IMR-90 (cell line): ENCODE measurements at regions not wholly inside any gene's neighbourhood (a gene's known extent, or its start where the extent isn't known, plus 50 kb on each side); places are given as distances from the start of the nearest gene placed in this dataset.
A peak's percentile ranks its signal among the peaks of the same experiment; 100 is the strongest.

Source experiments
- ATAC-seq: fragments of 200-7000 bp; cut with Tn5 transposase; 2 replicates; pipeline ENCODE4 v1.9.1; 2020; ENCODE audit warnings: low read depth, mild to moderate bottlenecking, moderate library complexity
- BruUV-seq: library from RNA; stranded (reverse); fragments of 400-500 nt; replicated peaks from 2 replicates; lab custom pipeline; 2021; lab: Mats Ljungman, UMichigan
- CTCF ChIA-PET: fragments of 300-600 bp; formaldehyde crosslinking; extraction: SDS; loops from one replicate; lab custom pipeline; 2021; ENCODE audit warnings: antibody characterized with exemption; lab: Yijun Ruan, JAX
- POLR2A ChIA-PET: fragments of 300-600 bp; sonication (Branson Sonifier 250); formaldehyde crosslinking; loops from one replicate; lab custom pipeline; 2022; ENCODE audit warnings: antibody characterized with exemption; ENCODE audit not compliant: unreplicated experiment; lab: Charles Lee
- DNase-seq: peaks from one replicate; pipeline ENCODE4 v3.0.0; 2013
- H2AFZ ChIP-seq: replicated peaks from 2 replicates; pipeline ENCODE3; 2013; ENCODE audit warnings: low read length, mild to moderate bottlenecking; ENCODE audit not compliant: poor library complexity
- H2AK5ac ChIP-seq: 2 replicates; pipeline ENCODE4 v1.6.1; 2013; ENCODE audit warnings: low read depth, low read length, inconsistent platforms
- H2AK9ac ChIP-seq: replicated peaks from 2 replicates; pipeline ENCODE3; 2013; ENCODE audit warnings: mild to moderate bottlenecking, low read depth, low read length, moderate library complexity; ENCODE audit not compliant: poor library complexity
- H2BK120ac ChIP-seq: 2 replicates; pipeline ENCODE4 v1.6.1; 2013; ENCODE audit warnings: low read depth, low read length, inconsistent platforms
- H2BK15ac ChIP-seq: 3 replicates; pipeline ENCODE4 v1.6.1; 2013; ENCODE audit warnings: low read depth, low read length, inconsistent platforms
- H2BK20ac ChIP-seq: 2 replicates; pipeline ENCODE4 v1.6.1; 2013; ENCODE audit warnings: low read depth, mild to moderate bottlenecking, inconsistent platforms, low read length, moderate library complexity
- H2BK5ac ChIP-seq: 2 replicates; pipeline ENCODE4 v1.6.1; 2013; ENCODE audit warnings: mild to moderate bottlenecking, low read depth, low read length, inconsistent platforms; ENCODE audit not compliant: poor library complexity, severe bottlenecking
- H3K14ac ChIP-seq: replicated peaks from 2 replicates; pipeline ENCODE4 v1.6.1; 2013; ENCODE audit warnings: low read depth, low read length, inconsistent platforms
- H3K18ac ChIP-seq: 2 replicates; pipeline ENCODE4 v1.6.1; 2013; ENCODE audit warnings: low read depth, low read length, control low read depth
- H3K23ac ChIP-seq: 2 replicates; pipeline ENCODE4 v1.6.1; 2013; ENCODE audit warnings: low read depth, low read length, inconsistent platforms
- H3K27ac ChIP-seq: 2 replicates; pipeline ENCODE4 v1.5.1; 2013; ENCODE audit warnings: mild to moderate bottlenecking, control low read depth, low read length; ENCODE audit not compliant: insufficient read depth
- H3K27me3 ChIP-seq: 2 replicates; pipeline ENCODE4 v1.6.1; 2013; ENCODE audit warnings: low read length; ENCODE audit not compliant: control insufficient read depth, insufficient read depth
- H3K36me3 ChIP-seq: 2 replicates; pipeline ENCODE4 v1.6.1; 2013; ENCODE audit warnings: low read length, mixed read lengths; ENCODE audit not compliant: control insufficient read depth, insufficient read depth
- H3K4ac ChIP-seq: 2 replicates; pipeline ENCODE4 v1.6.1; 2013; ENCODE audit warnings: low read depth, low read length, inconsistent platforms
- H3K4me1 ChIP-seq: 2 replicates; pipeline ENCODE4 v1.6.1; 2013; ENCODE audit warnings: low read length, mixed read lengths; ENCODE audit not compliant: control insufficient read depth, insufficient read depth
- H3K4me2 ChIP-seq: 2 replicates; pipeline ENCODE4 v1.6.1; 2013; ENCODE audit warnings: low read depth, mild to moderate bottlenecking, control low read depth, low read length, moderate library complexity
- H3K4me3 ChIP-seq: 2 replicates; pipeline ENCODE4 v1.5.1; 2013; ENCODE audit warnings: low read depth, mild to moderate bottlenecking, control low read depth, low read length, moderate library complexity; ENCODE audit not compliant: insufficient read depth
- H3K56ac ChIP-seq: 2 replicates; pipeline ENCODE4 v1.6.1; 2013; ENCODE audit warnings: low read length, inconsistent platforms; ENCODE audit not compliant: insufficient read depth; ENCODE audit errors: extremely low read depth
- H3K79me1 ChIP-seq, 2 experiments: 2 replicates each; pipeline ENCODE4 v1.6.1; 2013; ENCODE audit warnings: low read length in 2 of 2, inconsistent platforms in 1 of 2, low read depth in 1 of 2
- H3K9ac ChIP-seq: 2 replicates; pipeline ENCODE4 v1.6.1; 2013; ENCODE audit warnings: low read depth, low read length, control low read depth
- H3K9me1 ChIP-seq: 2 replicates; pipeline ENCODE4 v1.6.1; 2013; ENCODE audit warnings: low read length, inconsistent platforms; ENCODE audit not compliant: insufficient read depth
- H3K9me3 ChIP-seq: 2 replicates; pipeline ENCODE4 v1.6.1; 2013; ENCODE audit warnings: low read length; ENCODE audit not compliant: control insufficient read depth, insufficient read depth
- H4K20me1 ChIP-seq: 2 replicates; pipeline ENCODE4 v1.6.1; 2013; ENCODE audit warnings: low read length, inconsistent platforms; ENCODE audit not compliant: insufficient read depth
- H4K5ac ChIP-seq: 2 replicates; pipeline ENCODE4 v1.6.1; 2013; ENCODE audit warnings: mild to moderate bottlenecking, low read depth, low read length, control low read depth
- H4K8ac ChIP-seq, 2 experiments: 2 replicates each; pipeline ENCODE4 v1.6.1; 2013; ENCODE audit warnings: low read depth in 2 of 2, low read length in 2 of 2, control low read depth in 1 of 2, inconsistent platforms in 1 of 2
- H4K91ac ChIP-seq: 2 replicates; pipeline ENCODE4 v1.6.1; 2013; ENCODE audit warnings: low read depth, low read length, inconsistent platforms; ENCODE audit not compliant: insufficient read depth
- BHLHE40 ChIP-seq: fragments of 150-350 bp; IDR thresholded peaks from 2 replicates; pipeline ENCODE4 v1.6.1; 2016; ENCODE audit warnings: mild to moderate bottlenecking, low read depth, low read length
- CEBPB ChIP-seq: IDR thresholded peaks from 2 replicates; pipeline ENCODE4 v1.6.1; 2012; ENCODE audit warnings: low read depth, low read length, improper control_type of control experiment
- CHD1 ChIP-seq: IDR thresholded peaks from 2 replicates; pipeline ENCODE4 v1.6.1; 2012; ENCODE audit warnings: low read depth, low read length, improper control_type of control experiment
- MAZ ChIP-seq: IDR thresholded peaks from 2 replicates; pipeline ENCODE4 v1.6.1; 2012; ENCODE audit warnings: low read depth, mild to moderate bottlenecking, low read length, improper control_type of control experiment, moderate library complexity, borderline replicate concordance
- MXI1 ChIP-seq: IDR thresholded peaks from 2 replicates; pipeline ENCODE4 v1.6.1; 2012; ENCODE audit warnings: low read depth, mild to moderate bottlenecking, low read length, moderate library complexity, borderline replicate concordance
- NFE2L2 ChIP-seq: fragments of 150-350 bp; IDR thresholded peaks from 2 replicates; pipeline ENCODE4 v1.6.1; 2016; ENCODE audit warnings: low read depth, mild to moderate bottlenecking, low read length
- RAD21 ChIP-seq: IDR thresholded peaks from 2 replicates; pipeline ENCODE4 v1.6.1; 2012; ENCODE audit warnings: low read length, improper control_type of control experiment
- RCOR1 ChIP-seq: IDR thresholded peaks from 2 replicates; pipeline ENCODE4 v1.6.1; 2012; ENCODE audit warnings: mild to moderate bottlenecking, low read length, improper control_type of control experiment; ENCODE audit not compliant: insufficient replicate concordance
- RFX5 ChIP-seq: IDR thresholded peaks from 2 replicates; pipeline ENCODE4 v1.8.0; 2012; ENCODE audit warnings: low read depth, mild to moderate bottlenecking, low read length, moderate library complexity
- SMC3 ChIP-seq: fragments of 150-350 bp; IDR thresholded peaks from 2 replicates; pipeline ENCODE4 v1.6.1; 2016; ENCODE audit warnings: low read depth, mild to moderate bottlenecking, antibody characterized with exemption, low read length, moderate library complexity
- WGBS, 2 experiments: methylation state at CpG; one replicate each; pipeline versions ENCODE4 v1.1.5 to v1.1.7; 2013; ENCODE audit warnings: missing lambda C conversion rate in 2 of 2; ENCODE audit not compliant: insufficient read length in 1 of 2; ENCODE audit errors: extremely low coverage in 2 of 2; 5-methylcytosine and 5-hydroxymethylcytosine counted together
- dilution Hi-C: fragments of 300-500 bp; cut with HindIII; formaldehyde crosslinking; loops from one replicate; pipeline ENCODE4 v1.14.3; 2018; ENCODE audit warnings: low sequenced_read_pairs; ENCODE audit not compliant: unreplicated experiment
- in situ Hi-C: fragments of 300-500 bp; cut with MboI; formaldehyde crosslinking; loops from 3 replicates; pipeline ENCODE4 v1.14.3; 2019; ENCODE audit warnings: low sequenced_read_pairs, inconsistent platforms, mixed read lengths
- intact Hi-C: fragments of 100-400 bp; cut with micrococcal nuclease; formaldehyde crosslinking; loops from 2 replicates; pipeline ENCODE4 v1.10.0; 2022
- TF ChIP-seq, protein P1 (sequence below): conservative IDR thresholded peaks from 2 replicates; pipeline ENCODE4 v1.5.1; 2012; ENCODE audit warnings: mild to moderate bottlenecking, low read depth, low read length, improper control_type of control experiment
- TF ChIP-seq, protein P2 (sequence below): fragments of 150-350 bp; IDR thresholded peaks from 2 replicates; pipeline ENCODE4 v1.6.1; 2016; ENCODE audit warnings: low read depth, mild to moderate bottlenecking, low read length, moderate library complexity, borderline replicate concordance
- TF ChIP-seq, protein P3 (sequence below): fragments of 150-350 bp; IDR thresholded peaks from 2 replicates; pipeline ENCODE4 v1.6.1; 2017; ENCODE audit warnings: mild to moderate bottlenecking, antibody characterized with exemption, low read length, low read depth

DNA sequence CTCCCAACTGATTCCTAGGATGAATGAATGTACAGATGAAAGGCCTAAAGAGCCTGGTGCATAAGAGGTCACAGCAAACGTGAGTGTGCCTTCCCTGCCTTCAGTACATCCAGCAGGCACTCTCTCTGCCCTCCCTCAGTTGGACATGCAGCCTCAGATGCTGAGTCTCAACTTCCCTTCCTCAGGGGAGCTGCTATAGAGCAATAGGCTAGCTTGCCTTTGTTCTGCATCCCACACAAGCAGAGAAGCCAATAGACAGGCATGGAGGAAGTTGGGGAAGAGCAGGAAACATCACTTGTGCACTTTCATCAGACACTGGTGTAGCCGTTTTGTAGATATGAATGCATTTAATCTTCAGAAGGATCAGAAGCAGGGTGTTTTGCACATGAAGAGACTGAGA lies 147.5 kb upstream of the THBS1 start:
- dilution Hi-C loops (no loop called here), intact Hi-C loops (no loop called here), in situ Hi-C loops (no loop called here)
- Histone ChIP-seq H3K9ac (no peak overlapping the region), H2AFZ (no peak overlapping the region), H4K8ac (no peak overlapping the region), H3K27ac (no peak overlapping the region), H3K18ac (peak overlapping the region; percentile 69; the same call in 1 of the 2 replicates), H3K9me3 (no peaks in the 10 kb centered on the region), H2BK5ac (no peak overlapping the region), H2BK20ac (no peak overlapping the region), H3K36me3 (no peaks in the 10 kb centered on the region), H3K79me1 (no peaks in the 10 kb centered on the region), H2AK5ac (peak overlapping the region; percentile 80), H4K91ac (no peak overlapping the region; the same call in 1 of the 2 replicates), H3K4me1 (peaks cover 9% of the 10 kb centered on the region), H2BK15ac (peak overlapping the region; percentile 30; the same call in 1 of the 3 replicates), H3K4ac (peak overlapping the region; percentile 6; the same call in 1 of the 2 replicates), H2BK120ac (no peak overlapping the region), H3K14ac (0 out of 2 replicates have a peak overlapping the region, but pooled peaks have one; percentile 13), H3K4me3 (no peak overlapping the region), H3K56ac (no peak overlapping the region), H4K20me1 (no peaks in the 10 kb centered on the region), H3K27me3 (no peaks in the 10 kb centered on the region), H3K9me1 (no peaks in the 10 kb centered on the region), H2AK9ac (no peak overlapping the region), H4K5ac (peak overlapping the region; percentile 49), H3K23ac (no peak overlapping the region), H3K4me2 (no peak overlapping the region)
- CTCF ChIA-PET = no interaction called here
- DNase-seq = no peak
- WGBS, 2 experiments = no CpG with 5 or more reads among the region's 2 CpGs
- ATAC-seq = no peak
- no peak for TF ChIP-seq BHLHE40
- TF ChIP-seq RCOR1 = no peak
- no peak for TF ChIP-seq MAZ
- TF ChIP-seq, protein P1, sequence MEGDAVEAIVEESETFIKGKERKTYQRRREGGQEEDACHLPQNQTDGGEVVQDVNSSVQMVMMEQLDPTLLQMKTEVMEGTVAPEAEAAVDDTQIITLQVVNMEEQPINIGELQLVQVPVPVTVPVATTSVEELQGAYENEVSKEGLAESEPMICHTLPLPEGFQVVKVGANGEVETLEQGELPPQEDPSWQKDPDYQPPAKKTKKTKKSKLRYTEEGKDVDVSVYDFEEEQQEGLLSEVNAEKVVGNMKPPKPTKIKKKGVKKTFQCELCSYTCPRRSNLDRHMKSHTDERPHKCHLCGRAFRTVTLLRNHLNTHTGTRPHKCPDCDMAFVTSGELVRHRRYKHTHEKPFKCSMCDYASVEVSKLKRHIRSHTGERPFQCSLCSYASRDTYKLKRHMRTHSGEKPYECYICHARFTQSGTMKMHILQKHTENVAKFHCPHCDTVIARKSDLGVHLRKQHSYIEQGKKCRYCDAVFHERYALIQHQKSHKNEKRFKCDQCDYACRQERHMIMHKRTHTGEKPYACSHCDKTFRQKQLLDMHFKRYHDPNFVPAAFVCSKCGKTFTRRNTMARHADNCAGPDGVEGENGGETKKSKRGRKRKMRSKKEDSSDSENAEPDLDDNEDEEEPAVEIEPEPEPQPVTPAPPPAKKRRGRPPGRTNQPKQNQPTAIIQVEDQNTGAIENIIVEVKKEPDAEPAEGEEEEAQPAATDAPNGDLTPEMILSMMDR = no peak
- TF ChIP-seq, protein P2, sequence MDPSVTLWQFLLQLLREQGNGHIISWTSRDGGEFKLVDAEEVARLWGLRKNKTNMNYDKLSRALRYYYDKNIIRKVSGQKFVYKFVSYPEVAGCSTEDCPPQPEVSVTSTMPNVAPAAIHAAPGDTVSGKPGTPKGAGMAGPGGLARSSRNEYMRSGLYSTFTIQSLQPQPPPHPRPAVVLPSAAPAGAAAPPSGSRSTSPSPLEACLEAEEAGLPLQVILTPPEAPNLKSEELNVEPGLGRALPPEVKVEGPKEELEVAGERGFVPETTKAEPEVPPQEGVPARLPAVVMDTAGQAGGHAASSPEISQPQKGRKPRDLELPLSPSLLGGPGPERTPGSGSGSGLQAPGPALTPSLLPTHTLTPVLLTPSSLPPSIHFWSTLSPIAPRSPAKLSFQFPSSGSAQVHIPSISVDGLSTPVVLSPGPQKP = no peak
- no peak for TF ChIP-seq RFX5
- TF ChIP-seq NFE2L2 = no peak
- no peak for TF ChIP-seq RAD21
- no peak for TF ChIP-seq MXI1
- TF ChIP-seq CEBPB = no peak
- TF ChIP-seq CHD1 = no peak
- TF ChIP-seq, protein P3, sequence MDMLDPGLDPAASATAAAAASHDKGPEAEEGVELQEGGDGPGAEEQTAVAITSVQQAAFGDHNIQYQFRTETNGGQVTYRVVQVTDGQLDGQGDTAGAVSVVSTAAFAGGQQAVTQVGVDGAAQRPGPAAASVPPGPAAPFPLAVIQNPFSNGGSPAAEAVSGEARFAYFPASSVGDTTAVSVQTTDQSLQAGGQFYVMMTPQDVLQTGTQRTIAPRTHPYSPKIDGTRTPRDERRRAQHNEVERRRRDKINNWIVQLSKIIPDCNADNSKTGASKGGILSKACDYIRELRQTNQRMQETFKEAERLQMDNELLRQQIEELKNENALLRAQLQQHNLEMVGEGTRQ = no peak
- TF ChIP-seq SMC3 = no peak
- BruUV-seq = no TSS peak
- POLR2A ChIA-PET = no interaction called here
